ENCODE measurements at regions not wholly inside any gene's neighbourhood (a gene's known extent, or its start where the extent isn't known, plus 50 kb on each side); places are given as distances from the start of the nearest gene placed in this dataset.

DNA sequence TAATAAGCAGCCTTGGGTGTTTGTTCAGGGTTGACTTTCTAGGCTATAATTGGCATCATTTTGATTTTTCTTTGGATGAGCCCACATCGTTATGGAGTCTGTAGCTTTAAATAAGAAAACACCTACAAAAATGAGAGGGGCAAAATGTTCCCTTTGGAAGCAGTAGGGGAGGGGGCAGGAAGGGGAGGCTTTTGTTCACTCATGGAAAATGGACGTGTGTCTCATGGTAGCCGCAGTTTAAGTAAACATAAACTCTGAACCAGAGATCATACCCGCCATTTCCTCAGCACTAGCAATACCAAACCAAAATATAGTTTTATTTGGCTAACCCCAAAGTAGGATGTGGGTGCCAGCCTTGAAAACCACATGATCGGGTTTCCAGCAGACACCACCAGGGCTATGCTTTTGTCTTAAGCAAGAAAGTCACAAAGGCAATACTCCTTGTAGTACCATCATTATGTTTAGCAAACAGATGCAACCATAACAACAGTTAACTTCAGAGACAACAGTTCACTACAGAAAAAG, 572.5 kb upstream of the JAG1 start:
- H2BK5ac ChIP-seq (ENCODE audit: low read depth, low read length, poor library complexity, severe bottlenecking): no peak overlapping the region
- DNase-seq: no peak
- H3K9me3 ChIP-seq (ENCODE audit: control insufficient read depth, low read length): no peaks in the 10 kb centered on the region
- no peak overlapping the region for H4K8ac ChIP-seq (ENCODE audit: low read length)
- peaks cover 0 to 39% of the 10 kb centered on the region in 2 experiments for H3K27me3 ChIP-seq (ENCODE audit: control insufficient read depth in 1 of 2, insufficient read depth in 1 of 2, low read length in 2 of 2)
- no peak overlapping the region for H3K14ac ChIP-seq (ENCODE audit: low read length in 2 of 2)
- no peak overlapping the region for H3K4me2 ChIP-seq (ENCODE audit: low read length, poor library complexity, severe bottlenecking)
- H3K79me1 ChIP-seq (replicated peaks; ENCODE audit: low read length, poor library complexity, severe bottlenecking): no peaks in the 10 kb centered on the region
- H2AFZ ChIP-seq (ENCODE audit: low read depth, low read length): no peak overlapping the region
- no peak overlapping the region for H3K9ac ChIP-seq (ENCODE audit: low read length)
- H2BK15ac ChIP-seq (ENCODE audit: low read depth, poor library complexity, severe bottlenecking): no peak overlapping the region
- no peaks in the 10 kb centered on the region for H3K4me1 ChIP-seq (ENCODE audit: control insufficient read depth, insufficient read depth, low read depth, low read length)
- H2AK5ac ChIP-seq (ENCODE audit: low read length, severe bottlenecking): no peak overlapping the region
- no peak overlapping the region for H4K91ac ChIP-seq (ENCODE audit: low read length)
- H2BK120ac ChIP-seq (ENCODE audit: low read depth, low read length): no peak overlapping the region
- no peak overlapping the region for H2BK12ac ChIP-seq (ENCODE audit: low read length in 2 of 2)
- no peak overlapping the region for H3K27ac ChIP-seq (ENCODE audit: low read length, poor library complexity, severe bottlenecking)
- 86% methylated on average over 5 of the region's 5 CpGs for WGBS
- no peak overlapping the region for H3K4ac ChIP-seq (ENCODE audit: low read depth in 1 of 2, low read length in 2 of 2)
- no peaks in the 10 kb centered on the region for H3K36me3 ChIP-seq (ENCODE audit: control insufficient read depth in 1 of 2, insufficient read depth in 2 of 2, low read depth in 1 of 2, low read length in 2 of 2)
- H3K23ac ChIP-seq (ENCODE audit: low read length in 2 of 2): no peak overlapping the region
- H3K18ac ChIP-seq (ENCODE audit: low read depth in 1 of 2, low read length in 2 of 2): no peak overlapping the region
- H3K4me3 ChIP-seq (ENCODE audit: insufficient read depth in 1 of 2, low read depth in 1 of 2, low read length in 2 of 2): no peak overlapping the region

DNA sequence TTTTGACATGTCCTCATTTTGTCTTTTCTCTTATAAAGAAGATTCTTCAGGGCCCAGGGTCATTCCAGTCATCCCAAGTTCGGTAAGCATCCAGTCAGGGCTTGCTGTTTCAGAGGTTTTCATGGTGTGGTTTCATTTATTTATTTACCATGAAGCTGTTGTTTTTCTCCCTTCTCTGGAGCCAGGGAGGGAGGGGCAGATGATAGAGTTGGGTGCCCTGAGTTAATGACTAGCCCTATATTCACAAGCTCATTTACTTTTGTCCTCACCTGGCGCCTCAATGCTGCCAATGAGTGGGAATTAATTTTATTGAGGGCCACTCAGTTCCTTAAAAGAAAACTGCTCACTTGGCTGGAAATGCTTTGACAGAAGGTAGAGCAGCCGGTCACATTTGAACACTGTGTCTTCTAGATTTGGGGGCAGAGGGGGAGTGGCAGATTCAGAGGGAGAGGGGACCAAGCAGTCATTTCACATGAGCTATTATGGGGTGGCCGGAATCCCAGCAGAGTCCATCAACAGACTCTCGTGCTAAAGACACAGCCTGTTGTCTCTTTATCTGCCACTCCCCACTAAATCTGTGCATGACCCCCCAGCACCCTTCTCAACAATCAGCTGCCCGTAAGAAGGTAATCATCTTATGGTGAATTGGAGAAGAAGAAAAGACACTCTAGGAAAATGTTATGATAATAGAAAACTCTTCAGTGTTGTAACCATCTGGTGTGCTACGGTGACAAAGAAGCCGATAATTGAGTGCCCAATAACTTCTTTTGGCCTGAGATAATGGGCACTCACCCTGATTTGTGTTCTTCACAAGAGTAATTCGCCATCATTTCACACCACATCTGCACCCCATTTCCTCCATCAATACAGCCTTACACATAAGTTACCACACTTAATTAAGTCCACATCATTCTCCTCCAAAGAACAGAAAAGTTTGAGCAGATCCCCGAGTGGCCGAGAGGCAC, 573.5 kb upstream of the JAG1 start:
- WGBS: 86% methylated on average over 9 of the region's 11 CpGs

DNA sequence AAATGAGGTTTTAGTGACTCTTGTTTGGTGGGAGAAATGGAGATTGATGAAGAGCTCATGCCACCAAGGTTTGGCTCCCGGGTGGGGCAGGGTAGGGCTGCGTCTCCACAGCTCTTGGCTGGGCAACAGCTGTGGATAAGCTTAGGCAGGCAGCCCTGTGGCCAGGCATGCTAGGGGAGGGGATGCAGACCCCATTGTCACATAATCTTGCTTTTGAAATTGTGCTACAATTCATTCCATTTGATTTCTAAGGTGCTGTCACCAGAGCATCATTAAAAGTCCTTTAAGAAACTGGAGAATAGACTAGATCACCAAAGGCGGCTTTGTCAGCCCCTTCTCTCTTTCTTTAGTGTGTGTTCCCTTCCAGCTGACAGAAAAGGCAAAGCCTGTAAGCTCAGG, 574.2 kb upstream of the JAG1 start:
- Histone ChIP-seq H3K14ac (ENCODE audit: low read length in 2 of 2) (no peak overlapping the region), H3K4me1 (ENCODE audit: control insufficient read depth, insufficient read depth, low read depth, low read length) (no peaks in the 10 kb centered on the region), H3K36me3 (ENCODE audit: control insufficient read depth in 1 of 2, insufficient read depth in 2 of 2, low read depth in 1 of 2, low read length in 2 of 2) (no peaks in the 10 kb centered on the region), H3K23ac (ENCODE audit: low read length in 2 of 2) (no peak overlapping the region), H2AK5ac (ENCODE audit: low read length, severe bottlenecking) (no peak overlapping the region), H2BK120ac (ENCODE audit: low read depth, low read length) (no peak overlapping the region), H2BK12ac (ENCODE audit: low read length in 2 of 2) (no peak overlapping the region), H2BK15ac (ENCODE audit: low read depth, poor library complexity, severe bottlenecking) (no peak overlapping the region), H4K8ac (ENCODE audit: low read length) (no peak overlapping the region), H4K91ac (ENCODE audit: low read length) (no peak overlapping the region), H2AFZ (ENCODE audit: low read depth, low read length) (no peak overlapping the region), H3K79me1 (replicated peaks; ENCODE audit: low read length, poor library complexity, severe bottlenecking) (no peaks in the 10 kb centered on the region), H3K18ac (ENCODE audit: low read depth in 1 of 2, low read length in 2 of 2) (no peak overlapping the region), H3K27ac (ENCODE audit: low read length, poor library complexity, severe bottlenecking) (no peak overlapping the region), H3K27me3 (ENCODE audit: control insufficient read depth in 1 of 2, insufficient read depth in 1 of 2, low read length in 2 of 2) (peaks cover 0 to 34% of the 10 kb centered on the region in 2 experiments), H3K4me2 (ENCODE audit: low read length, poor library complexity, severe bottlenecking) (no peak overlapping the region), H3K4ac (ENCODE audit: low read depth in 1 of 2, low read length in 2 of 2) (no peak overlapping the region), H2BK5ac (ENCODE audit: low read depth, low read length, poor library complexity, severe bottlenecking) (no peak overlapping the region), H3K9ac (ENCODE audit: low read length) (no peak overlapping the region), H3K9me3 (ENCODE audit: control insufficient read depth, low read length) (no peaks in the 10 kb centered on the region), H3K4me3 (ENCODE audit: insufficient read depth in 1 of 2, low read depth in 1 of 2, low read length in 2 of 2) (no peak overlapping the region)
- 94% methylated on average over 3 of the region's 3 CpGs for WGBS
- DNase-seq: no peak

More for the DNA sequence above, 573.5 kb upstream of the JAG1 start:
- Histone ChIP-seq H3K23ac (ENCODE audit: low read length in 2 of 2) (no peak overlapping the region), H3K27me3 (ENCODE audit: control insufficient read depth in 1 of 2, insufficient read depth in 1 of 2, low read length in 2 of 2) (peaks cover 0 to 36% of the 10 kb centered on the region in 2 experiments), H3K4me2 (ENCODE audit: low read length, poor library complexity, severe bottlenecking) (no peak overlapping the region), H3K14ac (ENCODE audit: low read length in 2 of 2) (no peak overlapping the region), H3K9me3 (ENCODE audit: control insufficient read depth, low read length) (no peaks in the 10 kb centered on the region), H3K18ac (ENCODE audit: low read depth in 1 of 2, low read length in 2 of 2) (no peak overlapping the region), H3K36me3 (ENCODE audit: control insufficient read depth in 1 of 2, insufficient read depth in 2 of 2, low read depth in 1 of 2, low read length in 2 of 2) (no peaks in the 10 kb centered on the region), H2BK15ac (ENCODE audit: low read depth, poor library complexity, severe bottlenecking) (no peak overlapping the region), H3K27ac (ENCODE audit: low read length, poor library complexity, severe bottlenecking) (no peak overlapping the region), H2BK120ac (ENCODE audit: low read depth, low read length) (no peak overlapping the region), H3K4me3 (ENCODE audit: insufficient read depth in 1 of 2, low read depth in 1 of 2, low read length in 2 of 2) (no peak overlapping the region), H3K4me1 (ENCODE audit: control insufficient read depth, insufficient read depth, low read depth, low read length) (no peaks in the 10 kb centered on the region), H2AK5ac (ENCODE audit: low read length, severe bottlenecking) (no peak overlapping the region), H3K79me1 (replicated peaks; ENCODE audit: low read length, poor library complexity, severe bottlenecking) (no peaks in the 10 kb centered on the region), H3K9ac (ENCODE audit: low read length) (no peak overlapping the region), H2AFZ (ENCODE audit: low read depth, low read length) (no peak overlapping the region), H2BK5ac (ENCODE audit: low read depth, low read length, poor library complexity, severe bottlenecking) (no peak overlapping the region), H3K4ac (ENCODE audit: low read depth in 1 of 2, low read length in 2 of 2) (no peak overlapping the region), H2BK12ac (ENCODE audit: low read length in 2 of 2) (no peak overlapping the region), H4K91ac (ENCODE audit: low read length) (no peak overlapping the region), H4K8ac (ENCODE audit: low read length) (no peak overlapping the region)
- DNase-seq: no peak

Measured in mesenchymal stem cell (in vitro differentiated cells and primary cell).